GM23338 (cell line): ENCODE measurements at regions not wholly inside any gene's neighbourhood (a gene's known extent, or its start where the extent isn't known, plus 50 kb on each side); places are given as distances from the start of the nearest gene placed in this dataset.
A peak's percentile ranks its signal among the peaks of the same experiment; 100 is the strongest.

Source experiments
- ATAC-seq: fragments of 200-7000 bp; cut with Tn5 transposase; 3 replicates; pipeline ENCODE4 v1.9.1; 2020
- DNase-seq: peaks from one replicate; pipeline ENCODE4 v3.0.0-alpha.2; 2015; ENCODE audit warnings: low spot score
- H2AFZ ChIP-seq: fragments of 200-600 bp; sonication (generic); 2 replicates; pipeline ENCODE4 v1.8.0; 2016; ENCODE audit warnings: antibody characterized with exemption, mild to moderate bottlenecking, moderate library complexity
- H3F3A ChIP-seq: fragments of 200-600 bp; sonication (generic); replicated peaks from 2 replicates; pipeline ENCODE4 v1.8.0; 2017; ENCODE audit warnings: antibody characterized with exemption, mixed run types, low read depth
- H3K27ac ChIP-seq: fragments of 200-600 bp; sonication (generic); 2 replicates; pipeline ENCODE4 v1.6.1; 2016; ENCODE audit warnings: low read depth
- H3K27me3 ChIP-seq: fragments of 200-600 bp; sonication (generic); 2 replicates; pipeline ENCODE4 v1.8.0; 2016; ENCODE audit warnings: mild to moderate bottlenecking, mixed run types, moderate library complexity; ENCODE audit not compliant: insufficient read depth
- H3K36me3 ChIP-seq: fragments of 200-600 bp; sonication (generic); 2 replicates; pipeline ENCODE4 v1.8.0; 2016; ENCODE audit warnings: mild to moderate bottlenecking; ENCODE audit not compliant: insufficient read depth
- H3K4me1 ChIP-seq: fragments of 200-600 bp; sonication (generic); 2 replicates; pipeline ENCODE4 v1.8.0; 2016; ENCODE audit warnings: mild to moderate bottlenecking, moderate library complexity; ENCODE audit not compliant: insufficient read depth
- H3K4me2 ChIP-seq: fragments of 200-600 bp; sonication (generic); 2 replicates; pipeline ENCODE4 v1.7.1; 2017; ENCODE audit warnings: mixed run types
- H3K4me3 ChIP-seq: fragments of 200-600 bp; sonication (generic); 2 replicates; pipeline ENCODE4 v1.6.1; 2016; ENCODE audit warnings: mixed run types
- H3K79me2 ChIP-seq: fragments of 200-600 bp; sonication (generic); replicated peaks from 2 replicates; pipeline ENCODE4 v1.8.0; 2017; ENCODE audit warnings: mild to moderate bottlenecking; ENCODE audit not compliant: insufficient read depth
- H3K9me2 ChIP-seq: fragments of 200-600 bp; sonication (generic); 2 replicates; pipeline ENCODE4 v1.8.0; 2017; ENCODE audit not compliant: insufficient read depth
- H4K20me1 ChIP-seq: fragments of 200-600 bp; sonication (generic); replicated peaks from 2 replicates; pipeline ENCODE4 v1.8.0; 2017; ENCODE audit warnings: mild to moderate bottlenecking; ENCODE audit not compliant: insufficient read depth
- H3K27ac Mint-ChIP-seq: 2 replicates; pipeline ENCODE4 v1.8.0; 2020; ENCODE audit warnings: inconsistent platforms, mild to moderate bottlenecking, moderate library complexity, mixed read lengths
- H3K27me3 Mint-ChIP-seq: 3 replicates; pipeline ENCODE4 v1.8.0; 2022; ENCODE audit warnings: low read depth, mild to moderate bottlenecking, moderate library complexity, mixed read lengths, inconsistent platforms; ENCODE audit not compliant: insufficient read depth, poor library complexity
- H3K36me3 Mint-ChIP-seq: 3 replicates; pipeline ENCODE4 v1.8.0; 2021; ENCODE audit warnings: low read depth, mild to moderate bottlenecking, inconsistent platforms, moderate library complexity, mixed read lengths
- H3K4me1 Mint-ChIP-seq: 3 replicates; pipeline ENCODE4 v1.8.0; 2020; ENCODE audit warnings: mild to moderate bottlenecking, inconsistent platforms, mixed read lengths
- H3K4me3 Mint-ChIP-seq: 3 replicates; pipeline ENCODE4 v1.8.0; 2021; ENCODE audit warnings: moderate library complexity, mild to moderate bottlenecking, inconsistent platforms, mixed read lengths
- H3K9me3 Mint-ChIP-seq: 3 replicates; pipeline ENCODE4 v1.8.0; 2020; ENCODE audit warnings: moderate library complexity, mild to moderate bottlenecking, inconsistent platforms, mixed read lengths
- CREB1 ChIP-seq: fragments of 250-450 bp; sonication (Bioruptor Pico); IDR thresholded peaks from 2 replicates; pipeline ENCODE4 v1.5.0; 2020; ENCODE audit warnings: low read depth, mild to moderate bottlenecking, moderate library complexity
- CTCF ChIP-seq, 2 experiments: fragments of 200-600 bp in 1 of 2; sonication (generic) in 1 of 2; conservative IDR thresholded peaks; 2 replicates each; pipeline versions ENCODE4 v1.5.1 to v1.6.1; 2016 to 2017; ENCODE audit warnings: antibody characterized with exemption in 2 of 2, low read depth in 2 of 2, mild to moderate bottlenecking in 2 of 2, moderate library complexity in 1 of 2
- ETS1 ChIP-seq: IDR thresholded peaks from 2 replicates; pipeline ENCODE4 v1.6.1; 2016; ENCODE audit warnings: antibody characterized with exemption
- EZH2 ChIP-seq: fragments of 200-600 bp; sonication (generic); IDR thresholded peaks from one replicate; pipeline ENCODE4 v1.8.0; 2017; ENCODE audit warnings: antibody characterized with exemption, mild to moderate bottlenecking, low read depth; ENCODE audit not compliant: unreplicated experiment
- EZH2phosphoT487 ChIP-seq: fragments of 200-600 bp; sonication (generic); IDR thresholded peaks from one replicate; pipeline ENCODE4 v1.8.1; 2018; ENCODE audit warnings: antibody characterized with exemption; ENCODE audit not compliant: unreplicated experiment
- JUNB ChIP-seq: IDR thresholded peaks from one replicate; pipeline ENCODE4 v1.6.1; 2016; ENCODE audit warnings: antibody characterized with exemption; ENCODE audit not compliant: unreplicated experiment
- NANOG ChIP-seq: IDR thresholded peaks from 2 replicates; pipeline ENCODE4 v1.6.1; 2016; ENCODE audit warnings: antibody characterized with exemption, borderline replicate concordance
- POLR2AphosphoS5 ChIP-seq: IDR thresholded peaks from 2 replicates; pipeline ENCODE4 v1.6.1; 2016; ENCODE audit warnings: antibody characterized with exemption, low read depth
- REST ChIP-seq: IDR thresholded peaks from one replicate; pipeline ENCODE4 v1.6.1; 2018; ENCODE audit warnings: antibody characterized with exemption; ENCODE audit not compliant: unreplicated experiment
- STAT1 ChIP-seq: IDR thresholded peaks from one replicate; pipeline ENCODE4 v1.6.1; 2016; ENCODE audit warnings: antibody characterized with exemption; ENCODE audit not compliant: unreplicated experiment
- ZNF114 ChIP-seq: fragments of 250-450 bp; sonication (Bioruptor Pico); IDR thresholded peaks from 2 replicates; pipeline ENCODE4 v1.5.0; 2020; ENCODE audit warnings: mild to moderate bottlenecking, moderate library complexity
- ZNF331 ChIP-seq: fragments of 250-450 bp; sonication (Bioruptor Pico); IDR thresholded peaks from 2 replicates; pipeline ENCODE4 v1.5.0; 2020; ENCODE audit warnings: low read depth, mild to moderate bottlenecking, moderate library complexity
- ZNF462 ChIP-seq: fragments of 250-450 bp; sonication (Bioruptor Pico); IDR thresholded peaks from 2 replicates; pipeline ENCODE4 v1.5.0; 2020; ENCODE audit warnings: mild to moderate bottlenecking, moderate library complexity

GRCh38 chr2:176961775-176962619 lies 250.6 kb upstream of the HNRNPA3 start:
- Histone ChIP-seq H3K9me2 (no peaks in the 10 kb centered on the region), H3K36me3 (no peaks in the 10 kb centered on the region), H3K27me3 (no peaks in the 10 kb centered on the region), H3K4me2 (no peak overlapping the region), H3K4me1 (no peaks in the 10 kb centered on the region; the same call in 1 of the 2 replicates), H3K4me3 (no peak overlapping the region), H2AFZ (peak overlapping the region; percentile 28; the same call in 1 of the 2 replicates), H3K27ac (no peak overlapping the region), H4K20me1 (no peaks in the 10 kb centered on the region), H3F3A (no peaks in the 10 kb centered on the region), H3K79me2 (no peaks in the 10 kb centered on the region)
- TF ChIP-seq ZNF114 (CRISPR knock-in tag) (no peak), CTCF (conservative IDR thresholded peaks at IDR 0.05; ENCODE audit: low read depth in 2 of 2) (no peak), ETS1 (no peak), EZH2 (no peak), REST (no peak), STAT1 (no peak), ZNF462 (CRISPR knock-in tag) (no peak), JUNB (no peak), EZH2phosphoT487 (no peak), CREB1 (CRISPR knock-in tag) (no peak), ZNF331 (CRISPR knock-in tag) (no peak), NANOG (no peak), POLR2AphosphoS5 (no peak)
- H3K27me3 Mint-ChIP-seq: peaks cover 3% of the 10 kb centered on the region
- H3K9me3 Mint-ChIP-seq: no peaks in the 10 kb centered on the region
- ATAC-seq (peak; percentile 81), DNase-seq (peak; percentile 50)
- peaks cover 17% of the 10 kb centered on the region; the same call in 2 of the 3 replicates for H3K4me1 Mint-ChIP-seq
- H3K27ac Mint-ChIP-seq: peak overlapping the region; percentile 4; the same call in 1 of the 2 replicates
- H3K36me3 Mint-ChIP-seq: no peaks in the 10 kb centered on the region
- H3K4me3 Mint-ChIP-seq: no peak overlapping the region
